HL-60 (cell line): ENCODE measurements at regions not wholly inside any gene's neighbourhood (a gene's known extent, or its start where the extent isn't known, plus 50 kb on each side); places are given as distances from the start of the nearest gene placed in this dataset.

Experiments
- CTCF ChIP-seq: IDR thresholded peaks from one replicate; pipeline ENCODE4 v1.5.1; 2011; ENCODE audit warnings: low read length, control low read depth, inconsistent platforms; ENCODE audit not compliant: insufficient read depth
- GABPA ChIP-seq: IDR thresholded peaks from 2 replicates; pipeline ENCODE4 v1.6.1; 2012; ENCODE audit warnings: low read depth
- POLR2AphosphoS5 ChIP-seq: IDR thresholded peaks from 2 replicates; pipeline ENCODE4 v1.6.1; 2012; ENCODE audit warnings: low read depth
- SPI1 ChIP-seq: IDR thresholded peaks from 2 replicates; pipeline ENCODE4 v1.6.1; 2012; ENCODE audit warnings: low read depth, mild to moderate bottlenecking, borderline replicate concordance
- TF ChIP-seq, protein P1 (sequence below): IDR thresholded peaks from 2 replicates; pipeline ENCODE4 v1.6.1; 2012; ENCODE audit warnings: low read depth; ENCODE audit not compliant: insufficient replicate concordance

DNA sequence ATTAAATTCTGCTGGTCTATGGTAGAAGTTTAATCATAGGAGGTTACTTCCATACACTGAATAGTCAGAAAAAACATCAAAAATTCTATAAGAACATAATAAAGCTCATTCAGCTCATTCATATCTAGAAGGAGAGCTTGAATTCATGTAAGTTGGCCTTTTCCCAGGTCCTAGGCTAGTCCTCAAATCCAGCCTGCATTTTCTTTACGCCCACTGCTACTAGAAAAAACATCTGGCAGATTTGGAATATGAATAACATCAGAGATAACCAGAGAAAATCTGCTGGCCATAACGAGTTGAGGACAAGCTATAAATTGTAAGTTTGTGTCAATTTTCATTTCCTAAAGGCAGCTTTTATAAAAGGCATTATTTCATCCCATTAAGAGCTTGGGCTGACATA is 95.5 kb downstream of the MXRA5 start:
- TF ChIP-seq CTCF (no peak), POLR2AphosphoS5 (no peak), GABPA (no peak), SPI1 (no peak)
- TF ChIP-seq, protein P1, sequence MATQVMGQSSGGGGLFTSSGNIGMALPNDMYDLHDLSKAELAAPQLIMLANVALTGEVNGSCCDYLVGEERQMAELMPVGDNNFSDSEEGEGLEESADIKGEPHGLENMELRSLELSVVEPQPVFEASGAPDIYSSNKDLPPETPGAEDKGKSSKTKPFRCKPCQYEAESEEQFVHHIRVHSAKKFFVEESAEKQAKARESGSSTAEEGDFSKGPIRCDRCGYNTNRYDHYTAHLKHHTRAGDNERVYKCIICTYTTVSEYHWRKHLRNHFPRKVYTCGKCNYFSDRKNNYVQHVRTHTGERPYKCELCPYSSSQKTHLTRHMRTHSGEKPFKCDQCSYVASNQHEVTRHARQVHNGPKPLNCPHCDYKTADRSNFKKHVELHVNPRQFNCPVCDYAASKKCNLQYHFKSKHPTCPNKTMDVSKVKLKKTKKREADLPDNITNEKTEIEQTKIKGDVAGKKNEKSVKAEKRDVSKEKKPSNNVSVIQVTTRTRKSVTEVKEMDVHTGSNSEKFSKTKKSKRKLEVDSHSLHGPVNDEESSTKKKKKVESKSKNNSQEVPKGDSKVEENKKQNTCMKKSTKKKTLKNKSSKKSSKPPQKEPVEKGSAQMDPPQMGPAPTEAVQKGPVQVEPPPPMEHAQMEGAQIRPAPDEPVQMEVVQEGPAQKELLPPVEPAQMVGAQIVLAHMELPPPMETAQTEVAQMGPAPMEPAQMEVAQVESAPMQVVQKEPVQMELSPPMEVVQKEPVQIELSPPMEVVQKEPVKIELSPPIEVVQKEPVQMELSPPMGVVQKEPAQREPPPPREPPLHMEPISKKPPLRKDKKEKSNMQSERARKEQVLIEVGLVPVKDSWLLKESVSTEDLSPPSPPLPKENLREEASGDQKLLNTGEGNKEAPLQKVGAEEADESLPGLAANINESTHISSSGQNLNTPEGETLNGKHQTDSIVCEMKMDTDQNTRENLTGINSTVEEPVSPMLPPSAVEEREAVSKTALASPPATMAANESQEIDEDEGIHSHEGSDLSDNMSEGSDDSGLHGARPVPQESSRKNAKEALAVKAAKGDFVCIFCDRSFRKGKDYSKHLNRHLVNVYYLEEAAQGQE: no peak
